ENCODE measurements at regions not wholly inside any gene's neighbourhood (a gene's known extent, or its start where the extent isn't known, plus 50 kb on each side); places are given as distances from the start of the nearest gene placed in this dataset.
"Not testable (repeated sequence)": the region's sequence is repeated elsewhere in the genome, so short reads cannot be mapped to it uniquely, and the experiment has no call there.

- DNase-seq: no peak
Measured at GRCh38 chr2:194730266-194730665, 926.8 kb upstream of the SLC39A10 start.

DNA sequence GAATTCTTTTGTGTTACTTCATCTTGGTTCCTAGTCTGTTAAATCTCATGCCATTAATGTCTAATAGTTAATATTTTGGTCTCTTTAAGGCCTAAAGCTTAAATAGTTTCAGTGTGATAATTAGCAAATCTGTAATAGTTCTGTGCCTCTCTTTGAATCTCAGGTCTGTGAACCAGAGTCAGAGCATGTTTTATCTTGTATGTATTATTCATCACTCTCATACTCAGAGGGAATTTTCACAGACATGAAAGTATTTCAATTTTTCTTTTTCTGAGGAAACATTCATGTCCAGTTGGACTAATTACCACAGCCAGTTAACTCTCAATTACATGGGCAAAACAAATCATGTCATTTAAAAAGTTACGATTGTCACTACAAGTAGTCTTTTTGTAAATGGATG is 931.9 kb upstream of the SLC39A10 start:
- no peak for DNase-seq

- DNase-seq: no peak
Measured at GRCh38 chr2:194723446-194723845, 933.6 kb upstream of the SLC39A10 start.

DNA sequence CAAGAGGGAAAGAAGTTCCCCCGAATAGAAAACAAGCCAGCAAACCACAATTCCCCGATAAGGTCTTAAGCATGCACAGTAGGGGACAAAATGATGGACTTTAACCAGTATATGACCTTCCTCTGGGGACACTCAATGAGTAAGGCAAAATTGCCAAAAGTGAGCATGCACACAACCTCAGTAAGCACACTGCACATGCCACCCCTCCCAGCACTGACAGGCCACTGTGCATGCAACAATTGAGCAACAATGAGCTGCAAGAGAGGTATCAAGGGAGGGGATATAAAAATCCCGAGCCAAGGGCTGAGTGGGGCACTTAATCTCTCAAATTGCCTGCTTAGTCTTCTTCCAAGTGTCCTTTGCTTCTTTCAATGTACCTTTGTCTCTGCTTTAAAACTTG is 935.8 kb upstream of the SLC39A10 start:
- DNase-seq: no peak

DNA sequence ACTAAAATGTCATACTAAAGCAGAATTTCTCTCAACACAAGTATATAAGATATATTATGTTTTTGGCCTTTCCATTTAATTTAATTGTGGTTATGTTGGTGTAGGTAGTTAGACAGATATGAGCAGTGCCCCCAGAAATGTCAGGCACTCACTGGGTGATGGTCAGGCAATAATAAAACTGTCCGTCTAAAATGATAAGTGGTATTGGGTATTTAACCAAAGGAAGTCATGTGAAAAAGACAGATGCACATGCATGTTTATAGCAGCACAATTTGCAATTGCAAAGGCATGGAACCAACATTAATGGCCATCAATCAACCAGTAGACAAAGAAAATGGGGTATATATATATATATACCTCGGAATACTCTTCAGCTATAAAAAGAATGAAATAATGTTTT is 936.6 kb upstream of the SLC39A10 start:
- DNase-seq: no peak

GRCh38 chr2:194718881-194719280 is 938.1 kb upstream of the SLC39A10 start:
- no peak for DNase-seq

- DNase-seq: no peak
Measured at GRCh38 chr2:194714541-194714940, 942.5 kb upstream of the SLC39A10 start.

DNA sequence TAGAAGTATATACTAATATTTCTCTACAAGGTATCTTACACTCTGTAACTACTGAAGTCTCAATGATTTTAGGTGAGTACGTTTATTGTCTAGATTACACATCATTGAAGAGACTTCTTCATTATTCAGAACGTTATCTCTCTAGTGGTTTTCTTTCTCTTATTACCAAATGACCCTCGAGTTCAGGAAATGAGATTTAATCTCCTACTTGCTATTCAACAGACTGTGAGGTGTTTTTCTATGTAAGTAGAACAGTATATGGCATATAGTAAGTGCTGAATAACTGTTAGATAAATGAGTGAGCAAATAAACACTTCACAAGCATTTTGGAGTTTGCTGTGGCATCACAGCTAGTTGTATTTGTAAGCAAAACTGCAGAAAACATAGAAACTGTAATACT is 947.2 kb upstream of the SLC39A10 start:
- DNase-seq: no peak

- no peak for DNase-seq
Measured at GRCh38 chr2:194706179-194706578, 950.8 kb upstream of the SLC39A10 start.

DNA sequence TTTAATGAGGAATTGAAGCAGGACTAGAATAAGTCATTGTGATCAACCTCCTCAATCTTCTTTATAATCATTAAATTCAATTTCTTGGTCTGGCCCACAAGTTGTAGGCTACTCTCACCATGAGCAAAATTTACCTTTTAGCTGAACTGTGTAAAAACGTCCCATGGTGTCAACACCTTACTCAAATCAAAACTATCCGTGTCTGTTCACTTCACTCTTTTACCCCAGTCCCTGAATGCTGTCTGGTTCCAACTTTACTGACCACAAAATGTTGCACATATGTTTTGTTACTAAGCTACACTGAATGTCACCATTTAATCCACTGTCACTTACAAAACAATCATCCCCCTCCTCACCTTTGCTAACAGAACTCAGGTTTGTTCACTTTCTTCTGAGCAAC is 951.6 kb upstream of the SLC39A10 start:
- DNase-seq: peak; percentile 4

DNA sequence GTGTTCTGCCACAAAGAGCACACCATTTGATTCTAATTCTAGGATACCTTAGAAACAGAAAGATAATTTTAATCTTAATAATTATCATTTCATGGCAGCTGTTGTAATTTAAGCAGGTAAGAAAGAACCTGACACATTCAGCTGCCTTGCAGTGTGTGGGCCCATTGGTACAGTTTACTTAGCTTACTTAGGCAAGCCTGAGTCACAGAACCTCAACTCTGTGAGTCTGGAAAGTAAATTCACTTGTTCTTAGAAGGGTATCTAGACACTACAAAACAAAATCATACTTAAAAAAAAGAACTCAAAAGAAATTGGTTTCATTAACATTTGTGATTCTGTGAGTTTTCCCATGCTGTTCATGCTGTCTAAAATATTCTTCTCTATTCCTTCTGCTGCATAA is 956.3 kb upstream of the SLC39A10 start:
- DNase-seq: no peak

GRCh38 chr2:194700116-194700515 is 956.9 kb upstream of the SLC39A10 start:
- no peak for DNase-seq

DNA sequence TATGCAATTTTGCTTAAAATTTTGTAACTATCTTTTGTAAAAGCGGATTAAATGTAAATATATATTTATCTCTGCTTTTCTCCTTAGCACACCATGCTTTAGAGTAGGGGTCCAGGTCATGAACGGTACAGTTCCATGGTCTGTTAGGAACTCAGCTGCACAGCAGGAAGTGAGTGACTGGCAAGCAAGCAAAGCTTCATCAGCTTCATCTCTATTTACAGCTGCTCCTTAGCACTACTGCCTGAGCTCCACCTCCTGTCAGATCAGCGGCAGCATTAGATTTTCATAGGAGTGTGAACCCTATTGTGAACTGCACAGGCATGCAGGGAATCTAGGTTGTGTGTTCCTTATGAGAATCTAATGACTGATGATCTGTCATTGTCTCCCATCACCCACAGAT is 959.0 kb upstream of the SLC39A10 start:
- no peak for DNase-seq

- no peak for DNase-seq
Measured at GRCh38 chr2:194697439-194697838, 959.6 kb upstream of the SLC39A10 start.

DNA sequence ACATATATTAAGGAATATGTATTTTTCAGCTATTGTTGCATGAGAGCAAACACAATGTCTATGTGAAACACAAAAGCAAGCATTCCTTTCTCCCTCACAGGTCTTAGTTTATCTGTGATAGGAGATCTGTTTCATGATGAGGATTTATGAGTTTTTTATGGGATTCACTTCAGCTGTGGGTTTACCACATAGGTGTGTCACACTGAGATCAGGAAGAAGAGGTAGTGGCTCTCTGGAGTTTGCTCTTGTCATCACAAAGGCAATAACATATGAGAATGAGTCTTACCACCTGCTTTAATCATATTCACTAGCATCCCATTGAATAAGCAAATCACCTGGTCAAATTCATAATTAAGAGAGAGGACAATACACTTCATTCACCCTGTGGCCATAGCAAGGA is 960.3 kb upstream of the SLC39A10 start:
- DNase-seq: no peak

GRCh38 chr2:194686569-194686968 is 970.5 kb upstream of the SLC39A10 start:
- no peak for DNase-seq

DNA sequence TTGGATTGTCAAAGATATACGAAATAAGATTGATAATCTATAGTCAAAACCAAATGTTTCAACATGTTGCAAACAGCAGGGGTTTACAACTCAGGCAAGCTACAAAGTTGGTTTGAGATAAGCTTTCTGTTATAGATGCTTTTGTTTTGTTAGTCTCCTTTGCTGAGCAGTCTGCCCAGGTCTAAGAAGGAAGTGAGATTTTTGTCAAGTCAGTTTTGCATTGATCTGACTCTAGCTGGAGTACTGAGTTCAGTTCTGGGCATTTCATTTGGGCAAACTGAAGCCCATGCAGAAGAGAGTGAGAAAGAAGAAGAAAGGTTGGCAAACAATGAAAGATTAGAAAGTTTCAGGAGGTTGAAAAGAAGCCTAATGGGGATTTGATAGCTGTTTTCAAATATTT is 983.0 kb upstream of the SLC39A10 start:
- DNase-seq: no peak

GRCh38 chr2:194672994-194673393 is 984.0 kb upstream of the SLC39A10 start:
- no peak for DNase-seq

DNA sequence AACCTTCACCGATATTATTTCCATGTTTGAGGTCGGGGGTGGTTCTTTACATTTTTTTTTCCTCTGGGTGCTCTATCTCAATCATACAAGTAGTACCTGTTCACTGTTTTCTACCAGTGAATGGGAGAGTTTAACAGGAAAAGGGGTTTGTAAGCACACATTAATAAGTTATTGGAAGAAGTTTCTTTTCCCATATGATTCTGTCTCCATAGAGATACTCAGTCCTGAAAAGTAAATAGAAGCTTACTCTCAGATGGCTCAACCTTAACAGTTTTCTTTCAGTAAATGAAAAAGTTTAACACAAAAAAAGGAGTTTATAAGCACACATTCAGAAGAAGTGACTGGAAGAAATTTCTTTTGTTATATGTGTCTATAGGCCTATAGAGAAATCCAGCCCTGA is 995.6 kb upstream of the SLC39A10 start:
- no peak for DNase-seq

DNA sequence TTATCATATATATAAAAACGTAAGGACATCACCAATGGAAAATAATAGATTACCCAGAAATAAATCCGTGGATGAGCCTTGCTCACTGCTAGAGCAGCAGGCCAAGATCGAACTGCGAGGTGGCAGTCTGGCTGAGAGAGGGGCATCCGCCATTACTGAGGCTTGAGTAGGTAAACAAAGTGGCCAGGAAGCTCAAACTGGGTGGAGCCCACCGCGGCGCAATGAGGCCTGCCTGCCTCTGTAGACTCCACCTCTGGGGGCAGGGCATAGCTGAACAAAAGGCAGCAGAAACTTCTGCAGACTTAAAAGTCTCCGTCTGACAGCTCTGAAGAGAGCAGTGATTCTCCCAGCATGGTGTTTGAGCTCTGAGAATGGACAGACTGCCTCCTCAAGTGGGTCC is 1018.0 kb upstream of the SLC39A10 start:
- not testable (repeated sequence) for DNase-seq

DNA sequence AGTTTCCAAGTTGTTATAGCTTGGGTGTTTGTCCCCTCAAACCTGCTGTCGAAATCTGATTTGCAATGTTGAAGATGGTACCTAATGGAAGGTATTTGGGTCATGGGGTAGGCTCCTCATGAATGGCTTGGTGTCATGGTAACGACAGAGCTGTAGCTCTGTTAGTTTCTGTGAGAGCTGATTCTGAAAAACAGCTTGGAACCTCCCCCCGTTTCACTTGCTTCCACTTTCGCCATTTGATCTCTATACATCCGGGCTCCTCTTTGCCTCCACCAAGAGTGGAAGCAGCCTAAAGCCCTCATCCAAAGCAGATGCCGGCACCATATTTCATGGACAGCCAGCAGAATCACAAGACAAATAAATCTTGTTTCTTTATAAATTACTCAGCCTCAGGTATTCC is 1035.1 kb upstream of the SLC39A10 start:
- no peak for DNase-seq

DNA sequence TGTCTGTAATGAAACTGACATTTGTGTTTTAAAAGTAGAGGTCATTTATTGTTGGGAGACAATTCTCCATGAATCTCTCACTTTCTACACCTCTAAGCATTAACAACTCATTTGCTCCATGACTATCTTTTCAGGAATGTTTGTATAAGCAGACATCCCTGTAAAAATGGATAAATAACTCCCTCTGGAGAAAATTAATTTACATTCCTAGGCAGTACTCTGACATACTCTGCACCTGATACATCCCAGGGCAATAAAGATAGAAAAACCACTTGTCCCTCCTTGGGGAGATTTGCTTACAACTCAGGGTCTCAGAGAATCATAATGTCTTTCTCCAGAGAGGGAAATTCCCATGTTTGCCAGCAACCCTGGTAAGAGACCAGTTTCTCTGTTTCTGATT is 1037.7 kb upstream of the SLC39A10 start:
- no peak for DNase-seq

GRCh38 chr2:194618432-194618831 is 1038.6 kb upstream of the SLC39A10 start:
- DNase-seq: no peak

- DNase-seq: peak; percentile 0
Measured at GRCh38 chr2:194616334-194616733, 1040.7 kb upstream of the SLC39A10 start.

DNA sequence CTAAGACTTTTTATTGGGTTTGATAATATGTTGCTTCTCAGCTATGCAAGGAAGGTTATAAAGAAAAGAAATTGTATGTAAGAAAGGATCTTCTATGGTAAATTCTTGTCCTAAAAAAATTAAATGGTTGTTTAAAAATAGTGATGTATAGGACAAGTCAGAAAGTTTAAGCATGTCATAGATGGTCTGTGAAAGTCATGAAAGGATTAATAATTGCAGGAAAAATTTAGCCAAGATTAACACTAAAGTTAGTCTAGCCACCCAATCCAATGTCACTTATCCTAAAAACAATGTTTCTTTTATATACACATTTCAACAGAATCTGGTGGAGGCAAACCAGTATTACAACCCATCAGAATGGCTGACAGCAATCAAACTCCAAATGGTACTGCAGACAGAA is 1046.7 kb upstream of the SLC39A10 start:
- DNase-seq: no peak

DNA sequence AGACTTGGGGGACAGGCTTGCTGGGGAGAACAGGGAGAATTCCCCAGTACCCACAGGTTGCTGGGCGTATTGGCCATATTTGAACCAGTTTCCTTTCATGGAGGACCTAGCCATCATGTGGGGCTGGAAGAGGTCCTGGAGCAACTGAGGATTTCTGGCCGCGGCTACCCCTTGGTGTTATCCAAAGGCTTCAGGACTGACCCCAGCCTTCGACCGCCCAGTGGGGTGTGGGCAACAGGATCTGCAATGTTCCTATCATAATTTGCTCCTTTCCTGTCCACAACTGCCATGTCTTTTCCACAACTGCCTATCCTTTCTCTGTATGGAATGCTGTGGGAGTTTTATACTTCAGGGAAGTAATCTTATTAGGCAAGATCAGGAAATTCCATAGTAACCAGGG is 1053.6 kb upstream of the SLC39A10 start:
- DNase-seq: no peak

All from activated CD4-positive, alpha-beta T cell treated with anti-CD3 and anti-CD28 coated beads, Interleukin-10, Interleukin-2, amounts not matched to agents 100 ng/mL and 50 ng/mL, durations not matched to agents 16 hours and 8 hours (primary cell).